Epithelial cell of esophagus (primary cell): ENCODE measurements at regions not wholly inside any gene's neighbourhood (a gene's known extent, or its start where the extent isn't known, plus 50 kb on each side); places are given as distances from the start of the nearest gene placed in this dataset.

Source experiments
- DNase-seq: peaks from one replicate; pipeline ENCODE4 v3.0.0; 2010; ENCODE audit warnings: low read depth
- H3K4me3 ChIP-seq: 2 replicates; pipeline ENCODE4 v1.5.1; 2011; ENCODE audit warnings: mild to moderate bottlenecking, low read length, control low read depth
- TF ChIP-seq, protein P1 (sequence below): IDR thresholded peaks from 2 replicates; pipeline ENCODE4 v1.5.1; 2011; ENCODE audit warnings: low read depth, mild to moderate bottlenecking, low read length, control low read depth, inconsistent platforms; ENCODE audit not compliant: insufficient read depth; ENCODE audit errors: missing control alignments

DNA sequence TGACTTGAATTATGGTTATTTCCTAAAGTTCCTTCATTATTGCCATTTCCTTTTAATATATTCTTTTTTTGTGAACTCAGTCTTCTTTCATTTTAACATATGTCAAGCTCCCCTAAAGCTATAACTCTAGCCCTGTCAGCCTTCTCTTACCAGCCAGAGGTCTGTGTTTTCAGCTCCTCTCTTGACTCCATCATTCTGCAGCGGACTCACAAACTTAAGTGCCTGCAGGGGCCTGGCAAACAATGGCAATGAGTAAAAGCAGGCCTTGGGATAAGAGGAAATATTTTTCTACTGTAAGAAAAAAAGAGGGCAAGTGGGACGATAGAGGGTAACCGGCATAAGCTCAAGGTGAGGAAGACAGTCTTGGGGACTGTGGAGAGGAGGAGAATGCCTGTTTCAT, 424.5 kb upstream of the RGS6 start:
- no peak for DNase-seq
- TF ChIP-seq, protein P1, sequence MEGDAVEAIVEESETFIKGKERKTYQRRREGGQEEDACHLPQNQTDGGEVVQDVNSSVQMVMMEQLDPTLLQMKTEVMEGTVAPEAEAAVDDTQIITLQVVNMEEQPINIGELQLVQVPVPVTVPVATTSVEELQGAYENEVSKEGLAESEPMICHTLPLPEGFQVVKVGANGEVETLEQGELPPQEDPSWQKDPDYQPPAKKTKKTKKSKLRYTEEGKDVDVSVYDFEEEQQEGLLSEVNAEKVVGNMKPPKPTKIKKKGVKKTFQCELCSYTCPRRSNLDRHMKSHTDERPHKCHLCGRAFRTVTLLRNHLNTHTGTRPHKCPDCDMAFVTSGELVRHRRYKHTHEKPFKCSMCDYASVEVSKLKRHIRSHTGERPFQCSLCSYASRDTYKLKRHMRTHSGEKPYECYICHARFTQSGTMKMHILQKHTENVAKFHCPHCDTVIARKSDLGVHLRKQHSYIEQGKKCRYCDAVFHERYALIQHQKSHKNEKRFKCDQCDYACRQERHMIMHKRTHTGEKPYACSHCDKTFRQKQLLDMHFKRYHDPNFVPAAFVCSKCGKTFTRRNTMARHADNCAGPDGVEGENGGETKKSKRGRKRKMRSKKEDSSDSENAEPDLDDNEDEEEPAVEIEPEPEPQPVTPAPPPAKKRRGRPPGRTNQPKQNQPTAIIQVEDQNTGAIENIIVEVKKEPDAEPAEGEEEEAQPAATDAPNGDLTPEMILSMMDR, result no peak
- no peak overlapping the region for H3K4me3 ChIP-seq

DNA sequence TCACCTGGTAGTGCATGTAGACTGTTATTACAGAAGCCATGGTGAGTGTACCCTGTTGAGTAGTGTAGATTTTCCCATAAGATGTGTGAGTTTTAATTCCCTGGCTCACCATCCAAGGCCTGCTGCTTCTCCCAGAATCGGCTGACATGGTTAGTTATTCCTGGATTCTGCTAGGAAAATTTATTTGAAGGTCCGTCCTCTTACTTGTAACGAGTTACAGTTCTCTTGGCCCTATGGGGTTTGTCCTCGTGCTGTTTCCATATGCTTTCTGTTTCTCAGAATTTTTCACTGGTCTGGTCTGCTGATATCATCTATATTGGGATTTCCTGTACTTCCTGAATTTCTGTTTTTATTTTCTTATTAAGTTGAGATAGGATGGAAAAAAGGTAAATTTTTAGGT, 423.3 kb upstream of the RGS6 start:
- TF ChIP-seq, protein P1, result no peak
- no peak for DNase-seq
- no peak overlapping the region for H3K4me3 ChIP-seq

DNA sequence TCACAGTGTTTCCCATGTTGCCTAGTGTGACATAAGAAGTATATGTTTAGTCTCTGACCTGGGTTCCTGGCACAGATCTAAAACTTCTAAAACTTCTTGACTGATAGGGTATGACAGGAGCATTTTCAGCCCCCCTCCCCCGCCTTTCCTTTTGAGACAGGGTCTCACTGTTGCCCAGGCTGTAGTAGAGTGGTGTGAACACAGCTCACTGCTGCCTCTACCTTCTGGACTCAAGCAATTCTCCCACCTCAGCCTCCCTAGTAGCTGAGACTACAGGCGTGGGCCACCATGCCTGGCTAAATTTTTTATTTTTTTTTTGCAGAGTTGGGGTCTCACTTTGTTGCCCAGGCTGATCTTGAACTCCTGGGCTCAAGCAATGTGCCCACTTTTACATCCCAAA, 421.1 kb upstream of the RGS6 start:
- TF ChIP-seq, protein P1, result no peak

DNA sequence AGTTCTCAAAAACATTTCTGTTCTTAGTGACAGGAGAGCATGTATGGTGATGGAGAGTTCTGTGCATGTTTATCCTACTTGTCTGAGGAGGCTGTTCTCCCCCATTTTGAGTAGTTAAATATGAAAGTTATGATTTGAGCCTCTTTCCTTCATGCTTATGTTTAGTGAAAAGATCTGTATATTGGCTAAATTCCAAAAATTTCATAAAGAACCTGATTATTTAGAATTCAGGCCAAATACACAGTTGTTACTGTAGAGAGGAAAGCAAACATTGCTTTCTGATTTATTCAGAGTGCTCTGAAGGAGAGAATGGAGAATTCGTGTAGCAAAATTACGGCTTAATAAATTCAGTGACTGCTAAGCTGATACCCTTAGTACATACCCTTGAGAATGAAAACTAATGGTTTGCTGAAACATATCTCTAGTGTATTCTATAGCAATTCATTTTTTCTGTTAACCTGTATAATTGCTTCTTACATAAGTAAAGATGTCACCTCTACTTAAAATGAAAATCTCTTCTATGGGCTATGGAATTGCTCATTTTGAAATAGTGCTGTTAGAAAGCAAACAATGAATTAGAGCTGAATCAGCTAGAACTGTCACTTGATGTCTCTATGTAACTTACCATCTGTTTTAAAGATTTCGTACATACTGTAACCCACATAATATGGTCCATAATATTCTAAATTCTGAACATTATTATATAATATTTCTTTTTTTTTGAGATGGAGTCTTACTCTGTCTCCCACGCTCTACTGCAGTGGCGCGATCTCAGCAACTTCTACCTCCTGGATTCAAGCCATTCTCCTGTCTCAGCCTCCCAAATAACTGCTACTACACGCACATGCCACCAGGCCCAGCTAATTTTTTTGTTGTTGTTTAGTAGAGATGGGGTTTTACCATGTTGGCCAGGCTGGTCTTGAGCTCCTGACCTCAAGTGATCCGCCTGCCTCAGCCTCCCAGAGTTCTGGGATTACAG, 417.0 kb upstream of the RGS6 start:
- no peak overlapping the region for H3K4me3 ChIP-seq
- TF ChIP-seq, protein P1, result no peak
- no peak for DNase-seq

More for the DNA sequence above, 421.1 kb upstream of the RGS6 start:
- DNase-seq, result no peak
- H3K4me3 ChIP-seq, result no peak overlapping the region

DNA sequence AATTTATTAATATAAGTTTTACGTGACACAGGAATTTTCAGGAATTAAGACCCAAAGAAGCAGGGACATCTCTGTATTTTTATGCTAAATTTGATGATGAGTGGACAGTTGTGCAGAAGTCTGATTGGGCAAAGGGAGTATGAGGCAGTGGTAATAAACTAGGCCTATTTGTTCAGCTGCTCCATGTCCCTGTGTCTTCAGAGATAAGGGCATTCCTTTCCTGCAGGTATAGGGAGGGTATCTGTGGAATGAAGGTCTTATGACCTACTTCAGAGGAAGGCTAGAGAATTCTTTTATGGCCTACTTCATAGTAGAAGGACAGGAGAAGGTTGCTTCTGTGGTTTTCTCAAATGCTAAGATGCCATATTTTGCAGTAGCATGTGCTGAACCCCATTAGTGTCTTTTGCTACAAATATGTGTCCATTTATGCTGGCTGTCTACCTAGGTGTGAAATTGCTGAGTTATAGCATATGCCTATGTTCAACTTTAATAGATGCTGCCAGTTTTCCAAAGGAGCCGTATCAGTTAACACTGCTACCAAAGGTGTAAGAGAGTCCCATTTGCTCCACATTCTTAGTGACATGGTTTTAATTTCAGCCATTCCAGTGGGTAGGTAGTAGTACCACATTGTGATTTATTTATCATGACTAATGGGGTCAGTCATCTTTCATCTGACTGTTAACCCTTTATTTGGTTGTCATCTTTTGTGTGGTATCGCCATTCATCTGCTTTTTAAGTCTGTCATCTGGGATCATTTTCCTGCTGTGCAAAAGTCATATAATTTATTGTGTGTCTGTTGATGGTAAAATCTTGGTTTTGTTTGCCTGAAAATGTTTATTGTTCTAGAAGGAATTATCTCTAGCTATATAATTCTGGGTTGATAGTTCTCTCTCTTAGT, 410.7 kb upstream of the RGS6 start:
- no peak overlapping the region for H3K4me3 ChIP-seq
- TF ChIP-seq, protein P1, result no peak
- DNase-seq, result no peak

DNA sequence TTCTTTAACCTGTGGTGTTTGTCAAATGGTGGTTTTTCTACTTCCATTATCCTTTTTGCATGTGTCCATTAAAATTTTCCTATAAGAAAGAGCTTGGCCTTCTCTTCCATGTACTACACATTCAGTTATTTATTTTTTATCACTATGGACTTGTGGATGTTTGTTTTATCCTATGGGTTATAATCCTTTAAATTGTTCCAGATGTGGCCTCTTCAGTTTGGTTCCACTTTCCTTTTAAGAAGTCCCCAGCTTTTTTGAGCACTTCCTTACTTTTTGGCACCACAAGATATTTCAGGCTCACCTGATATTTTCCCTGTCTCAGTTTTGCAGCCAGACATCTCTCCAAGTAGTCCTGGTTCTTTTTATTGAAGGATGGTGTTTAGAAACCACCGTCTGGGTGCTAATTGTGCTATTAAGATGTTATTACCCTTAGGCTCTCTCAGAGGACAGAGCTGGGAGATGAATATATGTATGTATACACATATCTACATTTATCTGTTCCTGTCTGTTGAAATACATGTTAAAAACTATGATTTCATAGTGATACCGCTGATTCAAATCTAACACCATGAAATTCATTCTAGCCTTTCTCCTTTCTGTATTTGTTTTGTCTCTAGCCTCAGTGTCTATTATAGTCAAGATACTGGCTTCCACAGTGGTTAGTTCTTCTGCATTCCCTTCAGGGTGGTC, 408.5 kb upstream of the RGS6 start:
- TF ChIP-seq, protein P1, result no peak
- DNase-seq, result no peak
- no peak overlapping the region for H3K4me3 ChIP-seq
